Mammary epithelial cell (primary cell): ENCODE measurements at regions not wholly inside any gene's neighbourhood (a gene's known extent, or its start where the extent isn't known, plus 50 kb on each side); places are given as distances from the start of the nearest gene placed in this dataset.

Source experiments
- CTCF ChIP-seq, 2 donors: IDR thresholded peaks in 1 of 2; conservative IDR thresholded peaks in 1 of 2; 2 replicates each; pipeline ENCODE4 v1.5.1; 2011 to 2012; ENCODE audit warnings: inconsistent platforms in 2 of 2, low read length in 2 of 2, mild to moderate bottlenecking in 2 of 2, control low read depth in 1 of 2, low read depth in 1 of 2; ENCODE audit not compliant: insufficient read depth in 1 of 2; ENCODE audit errors: extremely low read depth in 1 of 2
- EZH2 ChIP-seq: IDR thresholded peaks from 2 replicates; pipeline ENCODE4 v1.6.1; 2012; ENCODE audit warnings: low read length, inconsistent platforms, borderline replicate concordance

- TF ChIP-seq EZH2 (no peak), CTCF (conservative IDR thresholded peaks at IDR 0.05 in 1 of 2, IDR thresholded peaks at IDR 0.05 in 1 of 2; ENCODE audit: extremely low read depth in 1 of 2, insufficient read depth in 1 of 2, low read depth in 1 of 2, low read length in 2 of 2) (peak; percentile 47 to 61)
These were observed 75.3 kb upstream of the BOC start for GRCh38 chr3:113136071-113136470.
